ENCODE measurements at regions not wholly inside any gene's neighbourhood (a gene's known extent, or its start where the extent isn't known, plus 50 kb on each side); places are given as distances from the start of the nearest gene placed in this dataset.

- no peak for TF ChIP-seq POLR2A (IDR thresholded peaks at IDR 0.05; ENCODE audit: extremely low read depth, insufficient read length)
- no peak for TF ChIP-seq CTCF (IDR thresholded peaks at IDR 0.05; ENCODE audit: low read depth, low read length)
- TF ChIP-seq MAX (IDR thresholded peaks at IDR 0.05; ENCODE audit: low read depth, low read length): no peak
- no peak for TF ChIP-seq MYC (IDR thresholded peaks at IDR 0.05; ENCODE audit: low read depth, low read length)
- DNase-seq (ENCODE audit: low read depth): peak; percentile 14
- no peak overlapping the region for H3K4me3 ChIP-seq (ENCODE audit: low read depth, low read length)
These were observed 106.8 kb downstream of the METRNL start for GRCh38 chr17:83186226-83186625.

GRCh38 chr17:83186751-83187421 lies 107.5 kb downstream of the METRNL start:
- no peak overlapping the region for H3K4me3 ChIP-seq (ENCODE audit: low read depth, low read length)
- no peak for DNase-seq (ENCODE audit: low read depth)
- TF ChIP-seq POLR2A (IDR thresholded peaks at IDR 0.05; ENCODE audit: extremely low read depth, insufficient read length) (no peak), MYC (IDR thresholded peaks at IDR 0.05; ENCODE audit: low read depth, low read length) (no peak), CTCF (IDR thresholded peaks at IDR 0.05; ENCODE audit: low read depth, low read length) (no peak), MAX (IDR thresholded peaks at IDR 0.05; ENCODE audit: low read depth, low read length) (no peak)

- TF ChIP-seq CTCF (IDR thresholded peaks at IDR 0.05; ENCODE audit: low read depth, low read length) (no peak), MAX (IDR thresholded peaks at IDR 0.05; ENCODE audit: low read depth, low read length) (no peak), POLR2A (IDR thresholded peaks at IDR 0.05; ENCODE audit: extremely low read depth, insufficient read length) (no peak), MYC (IDR thresholded peaks at IDR 0.05; ENCODE audit: low read depth, low read length) (no peak)
- H3K4me3 ChIP-seq (ENCODE audit: low read depth, low read length): no peak overlapping the region
- DNase-seq (ENCODE audit: low read depth): peak; percentile 23
These were observed 108.4 kb downstream of the METRNL start for GRCh38 chr17:83187782-83188311.

- DNase-seq (ENCODE audit: low read depth): no peak
- TF ChIP-seq POLR2A (IDR thresholded peaks at IDR 0.05; ENCODE audit: extremely low read depth, insufficient read length): no peak
- no peak for TF ChIP-seq MAX (IDR thresholded peaks at IDR 0.05; ENCODE audit: low read depth, low read length)
- no peak for TF ChIP-seq CTCF (IDR thresholded peaks at IDR 0.05; ENCODE audit: low read depth, low read length)
- no peak for TF ChIP-seq MYC (IDR thresholded peaks at IDR 0.05; ENCODE audit: low read depth, low read length)
- no peak overlapping the region for H3K4me3 ChIP-seq (ENCODE audit: low read depth, low read length)
These were observed 109.9 kb downstream of the METRNL start for GRCh38 chr17:83189044-83190003.

DNA sequence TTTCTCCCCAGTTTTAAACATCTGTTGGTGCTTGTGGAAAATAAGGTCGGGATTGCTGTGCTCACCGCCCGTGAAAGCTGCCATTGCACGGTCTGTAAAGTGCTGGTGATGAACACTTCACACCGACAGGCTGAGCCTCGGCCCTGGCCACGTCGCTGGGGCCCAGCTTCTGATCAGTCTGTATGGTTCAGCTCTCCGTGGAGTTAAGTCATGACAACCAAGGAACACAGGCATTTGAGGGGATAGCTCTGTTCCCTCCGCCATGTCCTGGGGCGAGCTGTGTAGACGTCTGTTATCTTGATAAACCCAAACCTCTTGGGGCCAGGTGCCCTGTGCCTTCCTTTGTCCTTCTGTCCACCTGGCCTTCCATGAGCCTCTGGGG lies 110.6 kb downstream of the METRNL start:
- no peak for DNase-seq (ENCODE audit: low read depth)
- H3K4me3 ChIP-seq (ENCODE audit: low read depth, low read length): no peak overlapping the region
- TF ChIP-seq MYC (IDR thresholded peaks at IDR 0.05; ENCODE audit: low read depth, low read length) (no peak), POLR2A (IDR thresholded peaks at IDR 0.05; ENCODE audit: extremely low read depth, insufficient read length) (no peak), MAX (IDR thresholded peaks at IDR 0.05; ENCODE audit: low read depth, low read length) (no peak), CTCF (IDR thresholded peaks at IDR 0.05; ENCODE audit: low read depth, low read length) (no peak)
